ENCODE measurements at regions not wholly inside any gene's neighbourhood (a gene's known extent, or its start where the extent isn't known, plus 50 kb on each side); places are given as distances from the start of the nearest gene placed in this dataset.
"Not testable (repeated sequence)": the region's sequence is repeated elsewhere in the genome, so short reads cannot be mapped to it uniquely, and the experiment has no call there.

- no peak for DNase-seq (ENCODE audit: low spot score)
- H3K23ac ChIP-seq (ENCODE audit: low read depth, low read length, poor library complexity): no peak overlapping the region
- no peak overlapping the region for H3K4me3 ChIP-seq (ENCODE audit: low read length in 2 of 2)
- H3K9me3 ChIP-seq (replicated peaks in 1 of 2; ENCODE audit: control insufficient read depth in 2 of 2, insufficient read depth in 1 of 2, low read depth in 1 of 2, low read length in 2 of 2): no peaks in the 10 kb centered on the region
- no peak overlapping the region for H3K27ac ChIP-seq (replicated peaks; ENCODE audit: low read length)
- no CpG with 5 or more reads among the region's 1 CpG for WGBS, 2 donors (ENCODE audit: extremely low coverage in 2 of 2, insufficient read length in 2 of 2, insufficient replicate concordance in 1 of 2)
- no peak overlapping the region for H3K4ac ChIP-seq (ENCODE audit: low read length)
- H2BK15ac ChIP-seq (ENCODE audit: low read length): no peak overlapping the region
- no peak overlapping the region for H2BK5ac ChIP-seq (ENCODE audit: low read length)
- H3K14ac ChIP-seq (ENCODE audit: low read length): no peak overlapping the region
- no peak overlapping the region for H3K18ac ChIP-seq (ENCODE audit: low read length)
- peaks cover 0 to 3% (median 0%) of the 10 kb centered on the region in 3 experiments for H3K27me3 ChIP-seq (ENCODE audit: control insufficient read depth in 3 of 3, insufficient read depth in 3 of 3, low read depth in 1 of 3, low read length in 3 of 3)
- no peak overlapping the region for H2BK12ac ChIP-seq (ENCODE audit: low read length)
- no peaks in the 10 kb centered on the region for H3K4me1 ChIP-seq (ENCODE audit: control insufficient read depth in 2 of 2, insufficient read depth in 1 of 2, low read depth in 1 of 2, low read length in 2 of 2)
- H3K4me2 ChIP-seq (ENCODE audit: insufficient read depth, low read length, poor library complexity, severe bottlenecking): no peak overlapping the region
- no peaks in the 10 kb centered on the region for H3K36me3 ChIP-seq (replicated peaks in 1 of 2; ENCODE audit: control insufficient read depth in 2 of 2, insufficient read depth in 2 of 2, low read length in 2 of 2)
- H2AFZ ChIP-seq (ENCODE audit: low read length): no peak overlapping the region
- no peak overlapping the region for H2AK5ac ChIP-seq (ENCODE audit: low read depth, low read length)
- no peaks in the 10 kb centered on the region for H3K79me1 ChIP-seq (ENCODE audit: low read depth, low read length)
- H2BK120ac ChIP-seq (ENCODE audit: low read depth, low read length): no peak overlapping the region
- no peak overlapping the region for H4K91ac ChIP-seq (ENCODE audit: low read depth, low read length, poor library complexity)
- H3K9ac ChIP-seq (ENCODE audit: low read depth, low read length, poor library complexity): no peak overlapping the region
- no peak overlapping the region for H4K8ac ChIP-seq (ENCODE audit: low read depth, low read length)
Measured at GRCh38 chr22:22960307-22960706, 72.7 kb downstream of the IGLL5 start.

GRCh38 chr22:22961574-22961973 lies 74.0 kb downstream of the IGLL5 start:
- H2BK15ac ChIP-seq (ENCODE audit: low read length): no peak overlapping the region
- no peaks in the 10 kb centered on the region for H3K4me1 ChIP-seq (ENCODE audit: control insufficient read depth in 2 of 2, insufficient read depth in 1 of 2, low read depth in 1 of 2, low read length in 2 of 2)
- DNase-seq (ENCODE audit: low spot score): no peak
- H2BK5ac ChIP-seq (ENCODE audit: low read length): no peak overlapping the region
- H2AFZ ChIP-seq (ENCODE audit: low read length): no peak overlapping the region
- no peak overlapping the region for H3K14ac ChIP-seq (ENCODE audit: low read length)
- H3K4me2 ChIP-seq (ENCODE audit: insufficient read depth, low read length, poor library complexity, severe bottlenecking): no peak overlapping the region
- H2BK120ac ChIP-seq (ENCODE audit: low read depth, low read length): no peak overlapping the region
- no peaks in the 10 kb centered on the region for H3K36me3 ChIP-seq (replicated peaks in 1 of 2; ENCODE audit: control insufficient read depth in 2 of 2, insufficient read depth in 2 of 2, low read length in 2 of 2)
- no peak overlapping the region for H2BK12ac ChIP-seq (ENCODE audit: low read length)
- no peak overlapping the region for H4K8ac ChIP-seq (ENCODE audit: low read depth, low read length)
- no peaks in the 10 kb centered on the region for H3K9me3 ChIP-seq (replicated peaks in 1 of 2; ENCODE audit: control insufficient read depth in 2 of 2, insufficient read depth in 1 of 2, low read depth in 1 of 2, low read length in 2 of 2)
- H2AK5ac ChIP-seq (ENCODE audit: low read depth, low read length): no peak overlapping the region
- no peak overlapping the region for H3K18ac ChIP-seq (ENCODE audit: low read length)
- H3K4me3 ChIP-seq (ENCODE audit: low read length in 2 of 2): no peak overlapping the region
- no CpG with 5 or more reads among the region's 1 CpG for WGBS, 2 donors (ENCODE audit: extremely low coverage in 2 of 2, insufficient read length in 2 of 2, insufficient replicate concordance in 1 of 2)
- H3K27me3 ChIP-seq (ENCODE audit: control insufficient read depth in 3 of 3, insufficient read depth in 3 of 3, low read depth in 1 of 3, low read length in 3 of 3): no peaks in the 10 kb centered on the region
- H3K79me1 ChIP-seq (ENCODE audit: low read depth, low read length): no peaks in the 10 kb centered on the region
- H3K23ac ChIP-seq (ENCODE audit: low read depth, low read length, poor library complexity): no peak overlapping the region
- H3K4ac ChIP-seq (ENCODE audit: low read length): no peak overlapping the region
- no peak overlapping the region for H4K91ac ChIP-seq (ENCODE audit: low read depth, low read length, poor library complexity)
- no peak overlapping the region for H3K9ac ChIP-seq (ENCODE audit: low read depth, low read length, poor library complexity)
- H3K27ac ChIP-seq (replicated peaks; ENCODE audit: low read length): no peak overlapping the region

- Histone ChIP-seq H2BK5ac (ENCODE audit: low read length) (no peak overlapping the region), H3K36me3 (replicated peaks in 1 of 2; ENCODE audit: control insufficient read depth in 2 of 2, insufficient read depth in 2 of 2, low read length in 2 of 2) (no peaks in the 10 kb centered on the region), H3K23ac (ENCODE audit: low read depth, low read length, poor library complexity) (no peak overlapping the region), H2BK12ac (ENCODE audit: low read length) (no peak overlapping the region), H3K79me1 (ENCODE audit: low read depth, low read length) (no peaks in the 10 kb centered on the region), H2BK15ac (ENCODE audit: low read length) (no peak overlapping the region), H2AK5ac (ENCODE audit: low read depth, low read length) (no peak overlapping the region), H3K27me3 (ENCODE audit: control insufficient read depth in 3 of 3, insufficient read depth in 3 of 3, low read depth in 1 of 3, low read length in 3 of 3) (no peaks in the 10 kb centered on the region), H2AFZ (ENCODE audit: low read length) (no peak overlapping the region), H3K18ac (ENCODE audit: low read length) (no peak overlapping the region), H3K9ac (ENCODE audit: low read depth, low read length, poor library complexity) (no peak overlapping the region), H3K4me2 (ENCODE audit: insufficient read depth, low read length, poor library complexity, severe bottlenecking) (no peak overlapping the region), H3K9me3 (replicated peaks in 1 of 2; ENCODE audit: control insufficient read depth in 2 of 2, insufficient read depth in 1 of 2, low read depth in 1 of 2, low read length in 2 of 2) (no peaks in the 10 kb centered on the region), H4K8ac (ENCODE audit: low read depth, low read length) (no peak overlapping the region), H4K91ac (ENCODE audit: low read depth, low read length, poor library complexity) (no peak overlapping the region), H3K4me3 (ENCODE audit: low read length in 2 of 2) (no peak overlapping the region), H3K4ac (ENCODE audit: low read length) (no peak overlapping the region), H2BK120ac (ENCODE audit: low read depth, low read length) (no peak overlapping the region), H3K4me1 (ENCODE audit: control insufficient read depth in 2 of 2, insufficient read depth in 1 of 2, low read depth in 1 of 2, low read length in 2 of 2) (no peaks in the 10 kb centered on the region), H3K14ac (ENCODE audit: low read length) (no peak overlapping the region), H3K27ac (replicated peaks; ENCODE audit: low read length) (no peak overlapping the region)
- WGBS, 2 donors (ENCODE audit: extremely low coverage in 2 of 2, insufficient read length in 2 of 2, insufficient replicate concordance in 1 of 2): no CpG with 5 or more reads among the region's 1 CpG
- no peak for DNase-seq (ENCODE audit: low spot score)
Measured at GRCh38 chr22:22968366-22968765, 80.8 kb downstream of the IGLL5 start.

- WGBS, 2 donors (ENCODE audit: extremely low coverage in 2 of 2, insufficient read length in 2 of 2, insufficient replicate concordance in 1 of 2): no CpG with 5 or more reads among the region's 3 CpGs
- DNase-seq (ENCODE audit: low spot score); H3K9ac ChIP-seq (ENCODE audit: low read depth, low read length, poor library complexity); H3K79me1 ChIP-seq (ENCODE audit: low read depth, low read length); H3K4me1 ChIP-seq (ENCODE audit: control insufficient read depth in 2 of 2, insufficient read depth in 1 of 2, low read depth in 1 of 2, low read length in 2 of 2); H2BK120ac ChIP-seq (ENCODE audit: low read depth, low read length); H3K9me3 ChIP-seq (replicated peaks in 1 of 2; ENCODE audit: control insufficient read depth in 2 of 2, insufficient read depth in 1 of 2, low read depth in 1 of 2, low read length in 2 of 2); H3K4me3 ChIP-seq (ENCODE audit: low read length in 2 of 2); H3K18ac ChIP-seq (ENCODE audit: low read length); H3K14ac ChIP-seq (ENCODE audit: low read length); H3K4me2 ChIP-seq (ENCODE audit: insufficient read depth, low read length, poor library complexity, severe bottlenecking); H3K27me3 ChIP-seq (ENCODE audit: control insufficient read depth in 3 of 3, insufficient read depth in 3 of 3, low read depth in 1 of 3, low read length in 3 of 3); H4K8ac ChIP-seq (ENCODE audit: low read depth, low read length); H3K4ac ChIP-seq (ENCODE audit: low read length); H2BK5ac ChIP-seq (ENCODE audit: low read length); H2AK5ac ChIP-seq (ENCODE audit: low read depth, low read length); H4K91ac ChIP-seq (ENCODE audit: low read depth, low read length, poor library complexity); H2BK15ac ChIP-seq (ENCODE audit: low read length); H3K36me3 ChIP-seq (replicated peaks in 1 of 2; ENCODE audit: control insufficient read depth in 2 of 2, insufficient read depth in 2 of 2, low read length in 2 of 2); H3K27ac ChIP-seq (replicated peaks; ENCODE audit: low read length); H3K23ac ChIP-seq (ENCODE audit: low read depth, low read length, poor library complexity); H2AFZ ChIP-seq (ENCODE audit: low read length); H2BK12ac ChIP-seq (ENCODE audit: low read length): not testable (repeated sequence)
Measured at GRCh38 chr22:22972605-22973004, 85.0 kb downstream of the IGLL5 start.
